A549 (cell line): ENCODE measurements at regions not wholly inside any gene's neighbourhood (a gene's known extent, or its start where the extent isn't known, plus 50 kb on each side); places are given as distances from the start of the nearest gene placed in this dataset.
A peak's percentile ranks its signal among the peaks of the same experiment; 100 is the strongest.

ENCODE experiments used
- ATAC-seq, 2 experiments: fragments of 200-7000 bp in 1 of 2; fragments of >200 bp in 1 of 2; cut with Nextera tagmentation in 1 of 2; cut with Tn5 transposase in 1 of 2; 3 replicates each; pipeline versions ENCODE4 v1.8.0 to v1.9.1; 2018 to 2020; ENCODE audit warnings: mild to moderate bottlenecking in 1 of 2, moderate library complexity in 1 of 2
- CTCF ChIA-PET: fragments of 300-600 bp; sonication (Branson Sonifier 250); formaldehyde crosslinking; extraction: SDS; loops from one replicate; lab custom pipeline; 2021; ENCODE audit warnings: antibody characterized with exemption, inconsistent platforms; lab: Yijun Ruan, JAX
- POLR2A ChIA-PET: fragments of 350-600 bp; formaldehyde crosslinking; extraction: SDS; loops from one replicate; lab custom pipeline; 2021; ENCODE audit warnings: antibody characterized with exemption, inconsistent platforms; lab: Yijun Ruan, JAX
- DNase-seq, 2 experiments: peaks; one replicate each; pipeline versions ENCODE4 v3.0.0 to v3.0.0-alpha.2; 2011 to 2016; ENCODE audit warnings: low read depth in 1 of 2, low spot score in 1 of 2
- FAIRE-seq: peaks from 2 replicates; lab custom pipeline; 2011; peaks lifted over from hg19 to GRCh38; lab: Jason Lieb, UNC
- H3K27ac ChIP-seq, 2 experiments: fragments of >200 bp; sonication (Bioruptor Twin); formaldehyde crosslinking; 3 replicates each; pipeline ENCODE4 v1.5.1; 2016 to 2017
- H3K4me1 ChIP-seq: fragments of >200 bp; sonication (Bioruptor Twin); formaldehyde crosslinking; 3 replicates; pipeline ENCODE4 v1.6.1; 2016
- H3K4me2 ChIP-seq: fragments of >200 bp; sonication (Bioruptor Twin); formaldehyde crosslinking; 3 replicates; pipeline ENCODE4 v1.6.1; 2016
- H3K4me3 ChIP-seq: fragments of >200 bp; sonication (Bioruptor Twin); formaldehyde crosslinking; 3 replicates; pipeline ENCODE4 v1.5.1; 2016
- H3K9me3 ChIP-seq: fragments of >200 bp; sonication (Bioruptor Twin); formaldehyde crosslinking; 3 replicates; pipeline ENCODE4 v1.6.1; 2016
- CHD4 ChIP-seq: fragments of 200-600 bp; sonication (generic); IDR thresholded peaks from 2 replicates; pipeline ENCODE4 v1.6.1; 2016; ENCODE audit warnings: antibody characterized with exemption, mild to moderate bottlenecking, borderline replicate concordance
- EHF ChIP-seq: fragments of 250-450 bp; sonication (Bioruptor Pico); IDR thresholded peaks from 2 replicates; pipeline ENCODE4 v1.5.0; 2020; ENCODE audit warnings: mild to moderate bottlenecking
- FOSB ChIP-seq: fragments of 250-450 bp; sonication (Bioruptor Pico); IDR thresholded peaks from 2 replicates; pipeline ENCODE4 v1.5.0; 2020; ENCODE audit warnings: mild to moderate bottlenecking, moderate library complexity
- FOSL2 ChIP-seq, 2 experiments: fragments of 450-650 bp in 1 of 2; fragments of >200 bp in 1 of 2; sonication (Bioruptor Twin) in 1 of 2; formaldehyde crosslinking; IDR thresholded peaks; 2 replicates each; pipeline versions ENCODE4 v1.5.0 to v1.6.1; 2016 to 2020; ENCODE audit warnings: mild to moderate bottlenecking in 1 of 2, moderate library complexity in 1 of 2
- GATA3 ChIP-seq: IDR thresholded peaks from 2 replicates; pipeline ENCODE4 v1.6.1; 2012; ENCODE audit warnings: borderline replicate concordance
- KDM1A ChIP-seq: fragments of 200-600 bp; sonication (generic); IDR thresholded peaks from 2 replicates; pipeline ENCODE4 v1.6.1; 2016; ENCODE audit warnings: low read depth, mild to moderate bottlenecking
- MAFK ChIP-seq: fragments of 450-650 bp; IDR thresholded peaks from 2 replicates; pipeline ENCODE4 v1.6.1; 2014; ENCODE audit not compliant: partially characterized antibody
- NR3C1 ChIP-seq: fragments of >200 bp; sonication (Bioruptor Twin); formaldehyde crosslinking; IDR thresholded peaks from 3 replicates; pipeline ENCODE4 v1.6.1; 2017
- POLR2A ChIP-seq: IDR thresholded peaks from 2 replicates; pipeline ENCODE4 v1.6.1; 2012; ENCODE audit warnings: mild to moderate bottlenecking, low read length
- RARB ChIP-seq: fragments of 250-450 bp; sonication (Bioruptor Pico); IDR thresholded peaks from 2 replicates; pipeline ENCODE4 v1.8.0; 2021; ENCODE audit warnings: mild to moderate bottlenecking, moderate library complexity
- WGBS: methylation state at CpG from one replicate; pipeline ENCODE4 v1.1.6; 2017; ENCODE audit errors: missing lambda C conversion rate; 5-methylcytosine and 5-hydroxymethylcytosine counted together
- TF ChIP-seq, protein P1 (sequence below): IDR thresholded peaks from 2 replicates; pipeline ENCODE4 v1.6.1; 2012; ENCODE audit warnings: low read depth, borderline replicate concordance
- TF ChIP-seq, protein P2 (sequence below): fragments of 150-350 bp; IDR thresholded peaks from 2 replicates; pipeline ENCODE4 v1.6.1; 2014; ENCODE audit warnings: low read depth, mild to moderate bottlenecking, low read length
- TF ChIP-seq, protein P3 (sequence below): IDR thresholded peaks from 2 replicates; pipeline ENCODE4 v1.6.1; 2012
- TF ChIP-seq, protein P4 (sequence below): fragments of 200-600 bp; sonication (generic); IDR thresholded peaks from 2 replicates; pipeline ENCODE4 v1.6.1; 2016; ENCODE audit warnings: antibody characterized with exemption, mild to moderate bottlenecking, moderate library complexity
- TF ChIP-seq, protein P5 (sequence below): IDR thresholded peaks from 2 replicates; pipeline ENCODE4 v1.6.1; 2012
- TF ChIP-seq, protein P6 (sequence below): fragments of 250-450 bp; sonication (Bioruptor Pico); IDR thresholded peaks from 2 replicates; pipeline ENCODE4 v1.5.0; 2020; ENCODE audit warnings: low read depth, mild to moderate bottlenecking, moderate library complexity

- H3K27ac ChIP-seq = no peak overlapping the region
- ATAC-seq = no peak
- CTCF ChIA-PET = no interaction called here
- peaks cover 14% of the 10 kb centered on the region; the same call in 2 of the 3 replicates for H3K4me1 ChIP-seq
- peak overlapping the region; percentile 22; the same call in 1 of the 3 replicates for H3K4me2 ChIP-seq
- POLR2A ChIA-PET = no interaction called here
- TF ChIP-seq RARB (no peak), KDM1A (no peak), EHF (CRISPR knock-in tag) (no peak), GATA3 (no peak)
- TF ChIP-seq, protein P1, sequence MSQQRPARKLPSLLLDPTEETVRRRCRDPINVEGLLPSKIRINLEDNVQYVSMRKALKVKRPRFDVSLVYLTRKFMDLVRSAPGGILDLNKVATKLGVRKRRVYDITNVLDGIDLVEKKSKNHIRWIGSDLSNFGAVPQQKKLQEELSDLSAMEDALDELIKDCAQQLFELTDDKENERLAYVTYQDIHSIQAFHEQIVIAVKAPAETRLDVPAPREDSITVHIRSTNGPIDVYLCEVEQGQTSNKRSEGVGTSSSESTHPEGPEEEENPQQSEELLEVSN = no peak
- TF ChIP-seq, protein P2, sequence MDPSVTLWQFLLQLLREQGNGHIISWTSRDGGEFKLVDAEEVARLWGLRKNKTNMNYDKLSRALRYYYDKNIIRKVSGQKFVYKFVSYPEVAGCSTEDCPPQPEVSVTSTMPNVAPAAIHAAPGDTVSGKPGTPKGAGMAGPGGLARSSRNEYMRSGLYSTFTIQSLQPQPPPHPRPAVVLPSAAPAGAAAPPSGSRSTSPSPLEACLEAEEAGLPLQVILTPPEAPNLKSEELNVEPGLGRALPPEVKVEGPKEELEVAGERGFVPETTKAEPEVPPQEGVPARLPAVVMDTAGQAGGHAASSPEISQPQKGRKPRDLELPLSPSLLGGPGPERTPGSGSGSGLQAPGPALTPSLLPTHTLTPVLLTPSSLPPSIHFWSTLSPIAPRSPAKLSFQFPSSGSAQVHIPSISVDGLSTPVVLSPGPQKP = no peak
- no peak for FAIRE-seq
- 25% methylated on average over 2 of the region's 2 CpGs for WGBS
- H3K4me3 ChIP-seq = no peak overlapping the region
- H3K9me3 ChIP-seq = no peaks in the 10 kb centered on the region
- no peak for DNase-seq
Observed at GRCh38 chr5:106825374-106825773, 845.4 kb downstream of the EFNA5 start.

DNA sequence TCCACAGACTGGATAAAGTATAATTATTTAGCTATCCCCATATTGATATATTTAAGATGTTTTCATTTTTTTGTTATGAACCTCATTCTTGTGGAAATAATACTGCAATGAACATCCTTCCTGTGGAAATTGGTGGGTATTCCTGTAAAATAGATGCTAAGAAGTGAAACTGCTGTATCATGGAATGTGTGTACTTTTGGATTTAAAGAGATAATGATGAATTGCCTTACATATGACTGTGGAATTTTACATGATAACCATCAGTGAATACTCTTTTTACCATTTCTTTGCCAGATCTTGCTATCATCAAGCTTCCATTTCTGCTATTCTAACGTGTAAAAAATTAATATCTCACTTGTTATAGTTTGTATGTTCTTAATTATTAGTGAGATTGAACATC lies 847.9 kb downstream of the EFNA5 start:
- DNase-seq = peak in 1 of 2 experiments; percentile 30
- Histone ChIP-seq H3K4me3 (no peak overlapping the region), H3K27ac (no peak overlapping the region), H3K4me1 (peaks cover 14% of the 10 kb centered on the region; the same call in 2 of the 3 replicates), H3K9me3 (no peaks in the 10 kb centered on the region), H3K4me2 (peak overlapping the region; percentile 21; the same call in 1 of the 3 replicates)
- CTCF ChIA-PET = no interaction called here
- FAIRE-seq = peak; percentile 49
- peak; percentile 64; the same call in 1 of the 2 replicates for TF ChIP-seq GATA3
- TF ChIP-seq FOSB (CRISPR knock-in tag) = no peak
- TF ChIP-seq MAFK = peak; percentile 56
- no peak for ATAC-seq
- POLR2A ChIA-PET = no interaction called here
- WGBS = 9% methylated on average over 1 of the region's 1 CpG

DNA sequence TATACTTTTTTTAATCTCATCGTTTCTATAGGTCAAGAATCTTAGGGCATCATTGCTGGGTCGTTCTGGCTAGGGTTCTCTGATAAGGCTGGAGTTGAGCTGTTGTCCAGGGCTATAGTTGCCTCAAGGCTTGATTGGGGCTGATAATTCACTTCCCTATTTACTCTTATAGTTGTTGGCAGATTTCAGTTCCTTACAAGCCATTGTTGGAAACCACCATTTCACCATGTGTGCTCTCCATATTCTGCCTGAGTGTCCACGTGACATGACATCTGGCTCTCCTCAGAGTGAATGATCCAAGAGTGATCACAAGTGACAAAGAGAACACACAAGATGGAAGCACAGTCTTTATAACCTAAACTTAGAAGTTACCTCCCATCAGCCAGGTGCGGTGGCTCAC lies 852.2 kb downstream of the EFNA5 start:
- Histone ChIP-seq H3K4me1 (peaks cover 14% of the 10 kb centered on the region; the same call in 2 of the 3 replicates), H3K4me3 (no peak overlapping the region), H3K4me2 (no peak overlapping the region)
- CTCF ChIA-PET = no interaction called here
- ATAC-seq = no peak
- no peak for FAIRE-seq
- TF ChIP-seq RARB (no peak), POLR2A (no peak), FOSL2 (IDR thresholded peaks at IDR 0.05) (no peak), FOSL2 (CRISPR knock-in tag; IDR thresholded peaks at IDR 0.05) (no peak), NR3C1 (no peak), CHD4 (no peak)
- TF ChIP-seq, protein P3, sequence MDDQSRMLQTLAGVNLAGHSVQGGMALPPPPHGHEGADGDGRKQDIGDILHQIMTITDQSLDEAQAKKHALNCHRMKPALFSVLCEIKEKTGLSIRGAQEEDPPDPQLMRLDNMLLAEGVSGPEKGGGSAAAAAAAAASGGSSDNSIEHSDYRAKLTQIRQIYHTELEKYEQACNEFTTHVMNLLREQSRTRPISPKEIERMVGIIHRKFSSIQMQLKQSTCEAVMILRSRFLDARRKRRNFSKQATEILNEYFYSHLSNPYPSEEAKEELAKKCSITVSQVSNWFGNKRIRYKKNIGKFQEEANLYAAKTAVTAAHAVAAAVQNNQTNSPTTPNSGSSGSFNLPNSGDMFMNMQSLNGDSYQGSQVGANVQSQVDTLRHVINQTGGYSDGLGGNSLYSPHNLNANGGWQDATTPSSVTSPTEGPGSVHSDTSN = no peak
- TF ChIP-seq, protein P4, sequence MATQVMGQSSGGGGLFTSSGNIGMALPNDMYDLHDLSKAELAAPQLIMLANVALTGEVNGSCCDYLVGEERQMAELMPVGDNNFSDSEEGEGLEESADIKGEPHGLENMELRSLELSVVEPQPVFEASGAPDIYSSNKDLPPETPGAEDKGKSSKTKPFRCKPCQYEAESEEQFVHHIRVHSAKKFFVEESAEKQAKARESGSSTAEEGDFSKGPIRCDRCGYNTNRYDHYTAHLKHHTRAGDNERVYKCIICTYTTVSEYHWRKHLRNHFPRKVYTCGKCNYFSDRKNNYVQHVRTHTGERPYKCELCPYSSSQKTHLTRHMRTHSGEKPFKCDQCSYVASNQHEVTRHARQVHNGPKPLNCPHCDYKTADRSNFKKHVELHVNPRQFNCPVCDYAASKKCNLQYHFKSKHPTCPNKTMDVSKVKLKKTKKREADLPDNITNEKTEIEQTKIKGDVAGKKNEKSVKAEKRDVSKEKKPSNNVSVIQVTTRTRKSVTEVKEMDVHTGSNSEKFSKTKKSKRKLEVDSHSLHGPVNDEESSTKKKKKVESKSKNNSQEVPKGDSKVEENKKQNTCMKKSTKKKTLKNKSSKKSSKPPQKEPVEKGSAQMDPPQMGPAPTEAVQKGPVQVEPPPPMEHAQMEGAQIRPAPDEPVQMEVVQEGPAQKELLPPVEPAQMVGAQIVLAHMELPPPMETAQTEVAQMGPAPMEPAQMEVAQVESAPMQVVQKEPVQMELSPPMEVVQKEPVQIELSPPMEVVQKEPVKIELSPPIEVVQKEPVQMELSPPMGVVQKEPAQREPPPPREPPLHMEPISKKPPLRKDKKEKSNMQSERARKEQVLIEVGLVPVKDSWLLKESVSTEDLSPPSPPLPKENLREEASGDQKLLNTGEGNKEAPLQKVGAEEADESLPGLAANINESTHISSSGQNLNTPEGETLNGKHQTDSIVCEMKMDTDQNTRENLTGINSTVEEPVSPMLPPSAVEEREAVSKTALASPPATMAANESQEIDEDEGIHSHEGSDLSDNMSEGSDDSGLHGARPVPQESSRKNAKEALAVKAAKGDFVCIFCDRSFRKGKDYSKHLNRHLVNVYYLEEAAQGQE = no peak
- TF ChIP-seq, protein P5, sequence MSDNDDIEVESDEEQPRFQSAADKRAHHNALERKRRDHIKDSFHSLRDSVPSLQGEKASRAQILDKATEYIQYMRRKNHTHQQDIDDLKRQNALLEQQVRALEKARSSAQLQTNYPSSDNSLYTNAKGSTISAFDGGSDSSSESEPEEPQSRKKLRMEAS = no peak
- TF ChIP-seq, protein P6, sequence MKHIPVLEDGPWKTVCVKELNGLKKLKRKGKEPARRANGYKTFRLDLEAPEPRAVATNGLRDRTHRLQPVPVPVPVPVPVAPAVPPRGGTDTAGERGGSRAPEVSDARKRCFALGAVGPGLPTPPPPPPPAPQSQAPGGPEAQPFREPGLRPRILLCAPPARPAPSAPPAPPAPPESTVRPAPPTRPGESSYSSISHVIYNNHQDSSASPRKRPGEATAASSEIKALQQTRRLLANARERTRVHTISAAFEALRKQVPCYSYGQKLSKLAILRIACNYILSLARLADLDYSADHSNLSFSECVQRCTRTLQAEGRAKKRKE (CRISPR knock-in tag) = no peak
- TF ChIP-seq, all 56 proteins: peak for 0
- POLR2A ChIA-PET = no interaction called here
- WGBS = 64% methylated on average over 4 of the region's 4 CpGs
- Histone ChIP-seq H3K27ac (no peak overlapping the region), H3K9me3 (no peaks in the 10 kb centered on the region)
- DNase-seq = no peak
